ENCODE measurements at regions not wholly inside any gene's neighbourhood (a gene's known extent, or its start where the extent isn't known, plus 50 kb on each side); places are given as distances from the start of the nearest gene placed in this dataset.

- no peaks in the 10 kb centered on the region for H3K36me3 ChIP-seq (ENCODE audit: insufficient read depth, low read length)
- no peaks in the 10 kb centered on the region for H3K79me2 ChIP-seq (ENCODE audit: insufficient read depth, low read length)
- no peak for TF ChIP-seq EZH2 (IDR thresholded peaks at IDR 0.05; ENCODE audit: borderline replicate concordance, low read length)
- TF ChIP-seq, protein P1, sequence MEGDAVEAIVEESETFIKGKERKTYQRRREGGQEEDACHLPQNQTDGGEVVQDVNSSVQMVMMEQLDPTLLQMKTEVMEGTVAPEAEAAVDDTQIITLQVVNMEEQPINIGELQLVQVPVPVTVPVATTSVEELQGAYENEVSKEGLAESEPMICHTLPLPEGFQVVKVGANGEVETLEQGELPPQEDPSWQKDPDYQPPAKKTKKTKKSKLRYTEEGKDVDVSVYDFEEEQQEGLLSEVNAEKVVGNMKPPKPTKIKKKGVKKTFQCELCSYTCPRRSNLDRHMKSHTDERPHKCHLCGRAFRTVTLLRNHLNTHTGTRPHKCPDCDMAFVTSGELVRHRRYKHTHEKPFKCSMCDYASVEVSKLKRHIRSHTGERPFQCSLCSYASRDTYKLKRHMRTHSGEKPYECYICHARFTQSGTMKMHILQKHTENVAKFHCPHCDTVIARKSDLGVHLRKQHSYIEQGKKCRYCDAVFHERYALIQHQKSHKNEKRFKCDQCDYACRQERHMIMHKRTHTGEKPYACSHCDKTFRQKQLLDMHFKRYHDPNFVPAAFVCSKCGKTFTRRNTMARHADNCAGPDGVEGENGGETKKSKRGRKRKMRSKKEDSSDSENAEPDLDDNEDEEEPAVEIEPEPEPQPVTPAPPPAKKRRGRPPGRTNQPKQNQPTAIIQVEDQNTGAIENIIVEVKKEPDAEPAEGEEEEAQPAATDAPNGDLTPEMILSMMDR (IDR thresholded peaks at IDR 0.05; ENCODE audit: low read length), result no peak
- no peaks in the 10 kb centered on the region for H3K9me2 ChIP-seq (ENCODE audit: low read depth, low read length)
- H3K9ac ChIP-seq (ENCODE audit: low read length), result no peak overlapping the region
- H3K27me3 ChIP-seq (ENCODE audit: insufficient read depth, low read length), result no peaks in the 10 kb centered on the region
- H3K4me2 ChIP-seq (ENCODE audit: low read length), result no peak overlapping the region
- no peak overlapping the region for H2AFZ ChIP-seq (ENCODE audit: low read length)
- H3K4me3 ChIP-seq (ENCODE audit: low read depth, low read length, poor library complexity, severe bottlenecking), result no peak overlapping the region
- H4K20me1 ChIP-seq (ENCODE audit: insufficient read depth, low read length), result no peaks in the 10 kb centered on the region
- H3F3A ChIP-seq (ENCODE audit: insufficient read depth, low read length), result no peaks in the 10 kb centered on the region
- H3K4me1 ChIP-seq (ENCODE audit: insufficient read depth, low read length, severe bottlenecking), result no peaks in the 10 kb centered on the region
- H3K9me3 ChIP-seq (ENCODE audit: low read length), result no peaks in the 10 kb centered on the region
- no peak overlapping the region for H3K27ac ChIP-seq (ENCODE audit: low read depth, low read length, poor library complexity, severe bottlenecking)
These were observed 313.4 kb downstream of the GJA1 start for GRCh38 chr6:121748850-121749249.

DNA sequence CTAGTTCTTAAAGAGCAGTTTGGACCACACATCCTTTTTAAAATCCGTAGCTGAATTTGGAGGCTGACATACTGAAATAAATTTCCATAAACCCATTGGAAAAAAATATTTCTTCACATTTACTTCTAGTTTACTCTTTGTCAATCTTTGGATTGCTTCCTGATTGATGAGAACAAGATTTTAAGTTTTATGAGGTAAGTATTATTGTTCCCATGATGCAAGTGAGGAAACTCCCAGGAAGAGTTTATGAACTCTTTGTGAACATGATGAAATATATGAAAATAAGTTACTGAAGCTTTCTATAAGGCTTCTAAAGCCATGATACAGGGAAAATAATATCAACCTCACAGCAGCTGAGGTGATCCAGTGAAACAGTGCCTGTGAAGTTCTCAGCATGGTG, 320.0 kb downstream of the GJA1 start:
- Histone ChIP-seq H3K79me2 (ENCODE audit: insufficient read depth, low read length) (no peaks in the 10 kb centered on the region), H3K9me2 (ENCODE audit: low read depth, low read length) (no peaks in the 10 kb centered on the region), H3K27ac (ENCODE audit: low read depth, low read length, poor library complexity, severe bottlenecking) (no peak overlapping the region), H2AFZ (ENCODE audit: low read length) (no peak overlapping the region), H4K20me1 (ENCODE audit: insufficient read depth, low read length) (no peaks in the 10 kb centered on the region), H3F3A (ENCODE audit: insufficient read depth, low read length) (no peaks in the 10 kb centered on the region), H3K9ac (ENCODE audit: low read length) (no peak overlapping the region), H3K9me3 (ENCODE audit: low read length) (no peaks in the 10 kb centered on the region), H3K27me3 (ENCODE audit: insufficient read depth, low read length) (no peaks in the 10 kb centered on the region), H3K4me3 (ENCODE audit: low read depth, low read length, poor library complexity, severe bottlenecking) (no peak overlapping the region), H3K4me1 (ENCODE audit: insufficient read depth, low read length, severe bottlenecking) (no peaks in the 10 kb centered on the region), H3K4me2 (ENCODE audit: low read length) (no peak overlapping the region), H3K36me3 (ENCODE audit: insufficient read depth, low read length) (no peaks in the 10 kb centered on the region)
- TF ChIP-seq, protein P1 (IDR thresholded peaks at IDR 0.05; ENCODE audit: low read length), result no peak
- TF ChIP-seq EZH2 (IDR thresholded peaks at IDR 0.05; ENCODE audit: borderline replicate concordance, low read length), result no peak

DNA sequence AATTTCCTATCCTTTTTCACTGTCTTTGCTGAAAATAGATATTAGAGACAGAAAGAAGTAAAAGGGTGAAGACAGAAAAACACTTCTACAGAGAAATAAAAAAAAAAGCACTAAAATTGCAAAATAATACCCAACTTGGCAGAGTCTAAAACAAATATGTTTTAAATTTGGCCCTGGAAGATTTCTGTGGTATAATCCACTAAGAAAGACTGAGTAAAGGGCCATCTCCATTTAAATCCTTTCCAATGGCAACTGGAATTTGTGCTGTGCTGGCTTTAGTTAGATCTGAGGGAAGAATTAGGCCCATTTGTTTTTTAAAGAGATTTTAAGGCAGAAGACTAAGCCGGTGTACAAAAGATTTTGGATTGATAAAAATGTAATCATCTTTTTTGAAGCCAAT, 321.2 kb downstream of the GJA1 start:
- TF ChIP-seq EZH2 (IDR thresholded peaks at IDR 0.05; ENCODE audit: borderline replicate concordance, low read length), result no peak
- TF ChIP-seq, protein P1 (IDR thresholded peaks at IDR 0.05; ENCODE audit: low read length), result no peak
- Histone ChIP-seq H3K4me3 (ENCODE audit: low read depth, low read length, poor library complexity, severe bottlenecking) (no peak overlapping the region), H3K9me2 (ENCODE audit: low read depth, low read length) (no peaks in the 10 kb centered on the region), H2AFZ (ENCODE audit: low read length) (no peak overlapping the region), H3K27me3 (ENCODE audit: insufficient read depth, low read length) (no peaks in the 10 kb centered on the region), H3K4me2 (ENCODE audit: low read length) (no peak overlapping the region), H3K27ac (ENCODE audit: low read depth, low read length, poor library complexity, severe bottlenecking) (no peak overlapping the region), H3K9ac (ENCODE audit: low read length) (no peak overlapping the region), H3K4me1 (ENCODE audit: insufficient read depth, low read length, severe bottlenecking) (no peaks in the 10 kb centered on the region), H3K9me3 (ENCODE audit: low read length) (no peaks in the 10 kb centered on the region), H3K36me3 (ENCODE audit: insufficient read depth, low read length) (no peaks in the 10 kb centered on the region), H3K79me2 (ENCODE audit: insufficient read depth, low read length) (no peaks in the 10 kb centered on the region), H3F3A (ENCODE audit: insufficient read depth, low read length) (no peaks in the 10 kb centered on the region), H4K20me1 (ENCODE audit: insufficient read depth, low read length) (no peaks in the 10 kb centered on the region)

Data from OCI-LY1 (cell line).